ENCODE measurements at regions not wholly inside any gene's neighbourhood (a gene's known extent, or its start where the extent isn't known, plus 50 kb on each side); places are given as distances from the start of the nearest gene placed in this dataset.

DNA sequence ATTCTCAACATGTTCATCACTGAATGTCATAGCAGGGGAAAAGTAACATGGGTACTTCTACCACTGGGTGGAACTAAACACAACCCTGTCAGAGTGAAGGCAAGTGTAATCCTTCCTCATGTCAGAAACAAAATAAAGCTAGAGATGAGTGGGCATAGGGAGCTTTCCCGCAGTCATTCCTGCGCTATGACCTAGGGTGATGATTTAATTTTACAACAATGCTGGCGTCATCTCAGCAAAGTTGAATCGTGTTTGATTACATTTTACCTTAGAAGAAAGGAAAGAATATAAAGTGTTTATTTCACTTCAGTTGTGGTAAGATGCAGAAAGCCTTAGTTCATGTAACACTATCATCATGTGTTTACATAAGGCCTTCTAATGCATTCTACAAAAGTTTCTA lies 355.6 kb downstream of the METTL15 start:
- Histone ChIP-seq H3K27me3 (replicated peaks in 1 of 2; ENCODE audit: control insufficient read depth in 2 of 2, extremely low read depth in 1 of 2, insufficient read depth in 2 of 2, low read length in 1 of 2) (no peaks in the 10 kb centered on the region), H3K4me1 (ENCODE audit: control insufficient read depth in 1 of 2, extremely low read depth in 1 of 2, insufficient read depth in 2 of 2, low read length in 2 of 2) (no peaks in the 10 kb centered on the region), H3K27ac (ENCODE audit: low read length) (no peak overlapping the region), H3K36me3 (ENCODE audit: control insufficient read depth in 2 of 2, extremely low read depth in 1 of 2, insufficient read depth in 1 of 2, low read length in 1 of 2) (no peaks in the 10 kb centered on the region), H3K4me3 (ENCODE audit: control insufficient read depth in 1 of 2, extremely low read depth in 1 of 2, low read length in 1 of 2) (no peak overlapping the region), H3K9me3 (no peaks in the 10 kb centered on the region)
- no peaks in the 10 kb centered on the region for H3K36me3 Mint-ChIP-seq
- no CpG with 5 or more reads among the region's 4 CpGs for WGBS (ENCODE audit: insufficient coverage)
- no peak overlapping the region for H3K4me3 Mint-ChIP-seq
- CTCF ChIA-PET, result no interaction called here
- DNase-seq (no peak), ATAC-seq (replicated peaks in 1 of 4) (no peak)
- H3K27ac Mint-ChIP-seq, result no peak overlapping the region
- H3K9me3 Mint-ChIP-seq, result peaks cover 0 to 6% (median 0%) of the 10 kb centered on the region in 3 donors
- H3K4me1 Mint-ChIP-seq, result no peaks in the 10 kb centered on the region
- POLR2A ChIA-PET, result no interaction called here
- H3K27me3 Mint-ChIP-seq, result no peaks in the 10 kb centered on the region

DNA sequence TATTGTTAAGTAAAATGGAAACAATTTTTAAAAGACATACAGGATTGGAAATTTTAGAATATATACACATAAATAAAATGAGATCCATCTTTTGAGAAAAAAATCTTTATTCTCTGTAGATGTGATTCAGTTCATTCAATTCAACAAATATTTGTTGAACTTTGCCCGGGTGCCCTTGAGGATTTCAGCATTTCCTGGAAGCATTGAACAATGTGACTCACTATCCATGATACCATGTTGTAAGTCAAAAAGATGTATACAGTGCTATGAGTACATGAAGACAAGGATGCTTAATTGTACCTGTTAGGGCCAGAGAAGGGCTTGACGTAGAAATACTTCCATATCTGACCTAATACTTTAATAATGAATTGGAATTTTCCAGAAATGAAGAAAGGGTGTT lies 353.7 kb downstream of the METTL15 start:
- no peaks in the 10 kb centered on the region for H3K9me3 ChIP-seq
- H3K27me3 ChIP-seq (replicated peaks in 1 of 2; ENCODE audit: control insufficient read depth in 2 of 2, extremely low read depth in 1 of 2, insufficient read depth in 2 of 2, low read length in 1 of 2), result no peaks in the 10 kb centered on the region
- no peaks in the 10 kb centered on the region for H3K4me1 ChIP-seq (ENCODE audit: control insufficient read depth in 1 of 2, extremely low read depth in 1 of 2, insufficient read depth in 2 of 2, low read length in 2 of 2)
- POLR2A ChIA-PET, result no interaction called here
- no peak overlapping the region for H3K4me3 ChIP-seq (ENCODE audit: control insufficient read depth in 1 of 2, extremely low read depth in 1 of 2, low read length in 1 of 2)
- no peaks in the 10 kb centered on the region for H3K36me3 ChIP-seq (ENCODE audit: control insufficient read depth in 2 of 2, extremely low read depth in 1 of 2, insufficient read depth in 1 of 2, low read length in 1 of 2)
- Mint-ChIP-seq H3K4me3 (no peak overlapping the region), H3K9me3 (peaks cover 0 to 3% (median 0%) of the 10 kb centered on the region in 3 donors), H3K4me1 (no peaks in the 10 kb centered on the region), H3K27me3 (no peaks in the 10 kb centered on the region), H3K27ac (no peak overlapping the region), H3K36me3 (no peaks in the 10 kb centered on the region)
- no CpG with 5 or more reads among the region's 2 CpGs for WGBS (ENCODE audit: insufficient coverage)
- CTCF ChIA-PET, result no interaction called here
- DNase-seq, result no peak
- H3K27ac ChIP-seq (ENCODE audit: low read length), result no peak overlapping the region
- no peak for ATAC-seq (replicated peaks in 1 of 4)

- Histone ChIP-seq H3K4me3 (ENCODE audit: control insufficient read depth in 1 of 2, extremely low read depth in 1 of 2, low read length in 1 of 2) (no peak overlapping the region), H3K27ac (ENCODE audit: low read length) (no peak overlapping the region), H3K27me3 (replicated peaks in 1 of 2; ENCODE audit: control insufficient read depth in 2 of 2, extremely low read depth in 1 of 2, insufficient read depth in 2 of 2, low read length in 1 of 2) (no peaks in the 10 kb centered on the region), H3K4me1 (ENCODE audit: control insufficient read depth in 1 of 2, extremely low read depth in 1 of 2, insufficient read depth in 2 of 2, low read length in 2 of 2) (no peaks in the 10 kb centered on the region), H3K9me3 (no peaks in the 10 kb centered on the region), H3K36me3 (ENCODE audit: control insufficient read depth in 2 of 2, extremely low read depth in 1 of 2, insufficient read depth in 1 of 2, low read length in 1 of 2) (no peaks in the 10 kb centered on the region)
- Mint-ChIP-seq H3K36me3 (no peaks in the 10 kb centered on the region), H3K4me3 (no peak overlapping the region), H3K27ac (no peak overlapping the region), H3K27me3 (no peaks in the 10 kb centered on the region), H3K4me1 (no peaks in the 10 kb centered on the region), H3K9me3 (peaks cover 0 to 3% (median 0%) of the 10 kb centered on the region in 3 donors)
- WGBS (ENCODE audit: insufficient coverage), result 20% methylated on average over 1 of the region's 1 CpG
- CTCF ChIA-PET, result no interaction called here
- no peak for ATAC-seq (replicated peaks in 1 of 4)
- POLR2A ChIA-PET, result no interaction called here
- no peak for DNase-seq
Measured at GRCh38 chr11:28461338-28461737, 353.1 kb downstream of the METTL15 start.

- no peaks in the 10 kb centered on the region for H3K4me1 Mint-ChIP-seq
- ChIA-PET POLR2A (no interaction called here), CTCF (no interaction called here)
- no peaks in the 10 kb centered on the region for H3K4me1 ChIP-seq (ENCODE audit: control insufficient read depth in 1 of 2, extremely low read depth in 1 of 2, insufficient read depth in 2 of 2, low read length in 2 of 2)
- H3K27ac Mint-ChIP-seq, result no peak overlapping the region
- H3K4me3 Mint-ChIP-seq, result no peak overlapping the region
- H3K9me3 ChIP-seq, result no peaks in the 10 kb centered on the region
- no peaks in the 10 kb centered on the region for H3K27me3 Mint-ChIP-seq
- H3K36me3 ChIP-seq (ENCODE audit: control insufficient read depth in 2 of 2, extremely low read depth in 1 of 2, insufficient read depth in 1 of 2, low read length in 1 of 2), result no peaks in the 10 kb centered on the region
- H3K4me3 ChIP-seq (ENCODE audit: control insufficient read depth in 1 of 2, extremely low read depth in 1 of 2, low read length in 1 of 2), result no peak overlapping the region
- DNase-seq, result no peak
- H3K27ac ChIP-seq (ENCODE audit: low read length), result no peak overlapping the region
- ATAC-seq (replicated peaks in 1 of 4), result no peak
- H3K36me3 Mint-ChIP-seq, result no peaks in the 10 kb centered on the region
- peaks cover 0 to 3% (median 0%) of the 10 kb centered on the region in 3 donors for H3K9me3 Mint-ChIP-seq
- H3K27me3 ChIP-seq (replicated peaks in 1 of 2; ENCODE audit: control insufficient read depth in 2 of 2, extremely low read depth in 1 of 2, insufficient read depth in 2 of 2, low read length in 1 of 2), result no peaks in the 10 kb centered on the region
Measured at GRCh38 chr11:28460348-28460747, 352.2 kb downstream of the METTL15 start.

- DNase-seq (no peak), ATAC-seq (replicated peaks in 1 of 4) (no peak)
- no CpG with 5 or more reads among the region's 2 CpGs for WGBS (ENCODE audit: insufficient coverage)
- Histone ChIP-seq H3K27me3 (replicated peaks in 1 of 2; ENCODE audit: control insufficient read depth in 2 of 2, extremely low read depth in 1 of 2, insufficient read depth in 2 of 2, low read length in 1 of 2) (no peaks in the 10 kb centered on the region), H3K9me3 (no peaks in the 10 kb centered on the region), H3K36me3 (ENCODE audit: control insufficient read depth in 2 of 2, extremely low read depth in 1 of 2, insufficient read depth in 1 of 2, low read length in 1 of 2) (no peaks in the 10 kb centered on the region), H3K4me1 (ENCODE audit: control insufficient read depth in 1 of 2, extremely low read depth in 1 of 2, insufficient read depth in 2 of 2, low read length in 2 of 2) (no peaks in the 10 kb centered on the region), H3K27ac (ENCODE audit: low read length) (no peak overlapping the region), H3K4me3 (ENCODE audit: control insufficient read depth in 1 of 2, extremely low read depth in 1 of 2, low read length in 1 of 2) (no peak overlapping the region)
- Mint-ChIP-seq H3K27ac (no peak overlapping the region), H3K4me1 (no peaks in the 10 kb centered on the region), H3K9me3 (peaks cover 0 to 3% (median 0%) of the 10 kb centered on the region in 3 donors), H3K4me3 (no peak overlapping the region), H3K36me3 (no peaks in the 10 kb centered on the region), H3K27me3 (no peaks in the 10 kb centered on the region)
- CTCF ChIA-PET, result no interaction called here
- POLR2A ChIA-PET, result no interaction called here
Measured at GRCh38 chr11:28459912-28460311, 351.7 kb downstream of the METTL15 start.

- H3K27me3 Mint-ChIP-seq, result no peaks in the 10 kb centered on the region
- CTCF ChIA-PET, result no interaction called here
Measured at GRCh38 chr11:28457481-28458065, 349.4 kb downstream of the METTL15 start.

GRCh38 chr11:28448186-28448585 lies 340.0 kb downstream of the METTL15 start:
- Histone ChIP-seq H3K4me1 (ENCODE audit: control insufficient read depth in 1 of 2, extremely low read depth in 1 of 2, insufficient read depth in 2 of 2, low read length in 2 of 2) (no peaks in the 10 kb centered on the region), H3K36me3 (ENCODE audit: control insufficient read depth in 2 of 2, extremely low read depth in 1 of 2, insufficient read depth in 1 of 2, low read length in 1 of 2) (no peaks in the 10 kb centered on the region), H3K27me3 (replicated peaks in 1 of 2; ENCODE audit: control insufficient read depth in 2 of 2, extremely low read depth in 1 of 2, insufficient read depth in 2 of 2, low read length in 1 of 2) (no peaks in the 10 kb centered on the region), H3K9me3 (no peaks in the 10 kb centered on the region), H3K27ac (ENCODE audit: low read length) (no peak overlapping the region), H3K4me3 (ENCODE audit: control insufficient read depth in 1 of 2, extremely low read depth in 1 of 2, low read length in 1 of 2) (no peak overlapping the region)
- Mint-ChIP-seq H3K9me3 (peaks cover 0 to 3% (median 2%) of the 10 kb centered on the region in 3 donors), H3K36me3 (no peaks in the 10 kb centered on the region), H3K4me3 (no peak overlapping the region), H3K27ac (no peak overlapping the region), H3K27me3 (no peaks in the 10 kb centered on the region), H3K4me1 (no peaks in the 10 kb centered on the region)
- ChIA-PET POLR2A (no interaction called here), CTCF (no interaction called here)
- no CpG with 5 or more reads among the region's 2 CpGs for WGBS (ENCODE audit: insufficient coverage)
- ATAC-seq (replicated peaks in 1 of 4) (no peak), DNase-seq (no peak)

More at GRCh38 chr11:28457481-28458065, 349.4 kb downstream of the METTL15 start:
- H3K27ac Mint-ChIP-seq, result no peak overlapping the region
- H3K36me3 ChIP-seq (ENCODE audit: control insufficient read depth in 2 of 2, extremely low read depth in 1 of 2, insufficient read depth in 1 of 2, low read length in 1 of 2), result no peaks in the 10 kb centered on the region
- H3K9me3 Mint-ChIP-seq, result peaks cover 0 to 3% (median 3%) of the 10 kb centered on the region in 3 donors
- no peaks in the 10 kb centered on the region for H3K27me3 ChIP-seq (replicated peaks in 1 of 2; ENCODE audit: control insufficient read depth in 2 of 2, extremely low read depth in 1 of 2, insufficient read depth in 2 of 2, low read length in 1 of 2)
- WGBS (ENCODE audit: insufficient coverage), result 94% methylated on average over 2 of the region's 5 CpGs
- DNase-seq (no peak), ATAC-seq (replicated peaks in 1 of 4) (no peak)
- H3K36me3 Mint-ChIP-seq, result no peaks in the 10 kb centered on the region
- no peaks in the 10 kb centered on the region for H3K9me3 ChIP-seq
- H3K4me3 ChIP-seq (ENCODE audit: control insufficient read depth in 1 of 2, extremely low read depth in 1 of 2, low read length in 1 of 2), result no peak overlapping the region
- H3K27ac ChIP-seq (ENCODE audit: low read length), result no peak overlapping the region
- POLR2A ChIA-PET, result no interaction called here
- H3K4me1 ChIP-seq (ENCODE audit: control insufficient read depth in 1 of 2, extremely low read depth in 1 of 2, insufficient read depth in 2 of 2, low read length in 2 of 2), result no peaks in the 10 kb centered on the region
- no peaks in the 10 kb centered on the region for H3K4me1 Mint-ChIP-seq
- no peak overlapping the region for H3K4me3 Mint-ChIP-seq
